ENCODE measurements at regions not wholly inside any gene's neighbourhood (a gene's known extent, or its start where the extent isn't known, plus 50 kb on each side); places are given as distances from the start of the nearest gene placed in this dataset.

DNA sequence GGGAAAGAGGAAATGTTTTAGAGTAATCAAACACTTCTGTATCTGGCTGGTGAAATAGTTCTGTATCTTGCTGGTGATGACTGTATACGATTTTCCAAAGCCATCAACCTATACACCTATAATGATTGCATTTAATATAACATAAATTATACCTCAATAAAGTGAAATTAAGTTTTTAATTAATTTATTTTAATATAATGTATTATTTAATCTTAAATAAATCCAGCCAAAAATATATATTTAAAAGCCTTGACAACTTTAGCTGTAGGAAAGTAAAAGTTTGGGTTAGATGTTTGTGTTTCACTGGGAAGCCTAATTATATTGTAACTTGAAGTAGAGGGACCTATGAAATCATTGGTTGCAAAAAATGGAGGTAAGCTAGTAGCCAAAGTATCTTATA lies 654.8 kb upstream of the MIS18BP1 start:
- no peak for TF ChIP-seq EZH2 (IDR thresholded peaks at IDR 0.05)
- no peak for TF ChIP-seq POLR2AphosphoS5 (IDR thresholded peaks at IDR 0.05; ENCODE audit: borderline replicate concordance, low read depth, low read length)
